HCT116 (cell line): ENCODE measurements at regions not wholly inside any gene's neighbourhood (a gene's known extent, or its start where the extent isn't known, plus 50 kb on each side); places are given as distances from the start of the nearest gene placed in this dataset.

ENCODE experiments used
- ATAC-seq: fragments of 200-7000 bp; cut with Tn5 transposase; 2 replicates; pipeline ENCODE4 v1.9.1; 2020; ENCODE audit warnings: mild to moderate bottlenecking, moderate library complexity
- BruUV-seq: library from RNA; stranded (reverse); fragments of 400-500 nt; replicated peaks from 2 replicates; lab custom pipeline; 2021; lab: Mats Ljungman, UMichigan
- CTCF ChIA-PET: fragments of 300-600 bp; sonication (Branson Sonifier 250); formaldehyde crosslinking; loops from one replicate; lab custom pipeline; 2021; ENCODE audit warnings: antibody characterized with exemption; lab: Charles Lee
- POLR2A ChIA-PET: fragments of 300-600, 350-600 bp; sonication (Branson Sonifier 250); formaldehyde crosslinking; loops from one replicate; lab custom pipeline; 2021; ENCODE audit warnings: antibody characterized with exemption; lab: Charles Lee
- RAD21 ChIA-PET, 2 experiments: fragments of 300-600 bp; sonication (Branson Sonifier 250); formaldehyde crosslinking; loops; one replicate each; lab custom pipeline; 2023; ENCODE audit warnings: low total read pairs in 2 of 2; ENCODE audit not compliant: uncharacterized antibody in 2 of 2, unreplicated experiment in 2 of 2, low non-redundant PET in 1 of 2; lab: Charles Lee
- DNase-seq: peaks from one replicate; pipeline ENCODE4 v3.0.0-alpha.2; 2010; ENCODE audit warnings: low read depth, low spot score
- H2AFZ ChIP-seq: fragments of 200-600 bp; shearing (Covaris generic), sonication (generic); 2 replicates; pipeline ENCODE4 v1.6.1; 2017; ENCODE audit warnings: low read depth, mixed run types, mixed read lengths, antibody characterized with exemption, low read length; ENCODE audit not compliant: poor library complexity, severe bottlenecking
- H3K27ac ChIP-seq: 2 replicates; pipeline ENCODE4 v1.5.1; 2012; ENCODE audit warnings: low read depth, low read length
- H3K27me3 ChIP-seq: fragments of 200-600 bp; sonication (generic); 2 replicates; pipeline ENCODE4 v1.6.1; 2016; ENCODE audit warnings: mixed run types, low read length, mixed read lengths; ENCODE audit not compliant: insufficient read depth
- H3K36me3 ChIP-seq, 2 experiments: fragments of 200-500 bp in 1 of 2; fragments of 200-600 bp in 1 of 2; sonication (Bioruptor generic) in 1 of 2; sonication (generic) in 1 of 2; 2 replicates each; pipeline versions ENCODE4 v1.5.1 to v1.6.1; 2014 to 2016; ENCODE audit warnings: low read length in 2 of 2, inconsistent platforms in 1 of 2, mixed read lengths in 1 of 2, mixed run types in 1 of 2; ENCODE audit not compliant: insufficient read depth in 2 of 2, control insufficient read depth in 1 of 2
- H3K4me1 ChIP-seq, 2 experiments: fragments of 200-600 bp in 1 of 2; sonication (generic) in 1 of 2; 2 replicates each; pipeline versions ENCODE4 v1.5.1 to v1.6.1; 2012 to 2017; ENCODE audit warnings: low read length in 2 of 2, inconsistent platforms in 1 of 2, mild to moderate bottlenecking in 1 of 2, mixed read lengths in 1 of 2, mixed run types in 1 of 2, moderate library complexity in 1 of 2; ENCODE audit not compliant: insufficient read depth in 2 of 2, control insufficient read depth in 1 of 2
- H3K4me2 ChIP-seq: fragments of 200-600 bp; sonication (generic); 2 replicates; pipeline ENCODE4 v1.6.1; 2017; ENCODE audit warnings: mixed run types, low read length, mixed read lengths
- H3K4me3 ChIP-seq, 2 experiments: fragments of 200-600 bp in 1 of 2; sonication (generic) in 1 of 2; replicated peaks in 1 of 2; 2 replicates each; pipeline ENCODE4 v1.5.1; 2011 to 2016; ENCODE audit warnings: low read length in 2 of 2, control low read depth in 1 of 2, low read depth in 1 of 2, mild to moderate bottlenecking in 1 of 2, mixed read lengths in 1 of 2, mixed run types in 1 of 2
- H3K79me2 ChIP-seq: fragments of 200-600 bp; sonication (generic); 2 replicates; pipeline ENCODE4 v1.6.1; 2017; ENCODE audit warnings: mild to moderate bottlenecking, mixed run types, low read length, moderate library complexity, mixed read lengths; ENCODE audit not compliant: insufficient read depth
- H3K9ac ChIP-seq: fragments of 200-600 bp; sonication (generic); 2 replicates; pipeline ENCODE4 v1.6.1; 2016; ENCODE audit warnings: low read length, mixed read lengths
- H3K9me2 ChIP-seq: fragments of 200-600 bp; sonication (generic), shearing (Covaris generic); 2 replicates; pipeline ENCODE4 v1.6.1; 2017; ENCODE audit warnings: mixed run types, mild to moderate bottlenecking, moderate library complexity; ENCODE audit not compliant: insufficient read depth
- H3K9me3 ChIP-seq, 2 experiments: fragments of 200-500 bp in 1 of 2; fragments of 200-600 bp in 1 of 2; sonication (Bioruptor generic) in 1 of 2; sonication (generic) in 1 of 2; 2 replicates each; pipeline ENCODE4 v1.6.1; 2014 to 2017; ENCODE audit warnings: low read length in 2 of 2, mixed read lengths in 2 of 2, inconsistent platforms in 1 of 2, low read depth in 1 of 2, mild to moderate bottlenecking in 1 of 2, mixed run types in 1 of 2, moderate library complexity in 1 of 2; ENCODE audit not compliant: control insufficient read depth in 1 of 2, insufficient read depth in 1 of 2
- H4K20me1 ChIP-seq: fragments of 200-600 bp; sonication (generic), shearing (Covaris generic); 2 replicates; pipeline ENCODE4 v1.6.1; 2017; ENCODE audit warnings: mixed run types, mild to moderate bottlenecking, moderate library complexity; ENCODE audit not compliant: insufficient read depth
- CBX3 ChIP-seq: IDR thresholded peaks from 2 replicates; pipeline ENCODE4 v1.6.1; 2012; ENCODE audit warnings: low read depth
- CEBPB ChIP-seq: IDR thresholded peaks from 2 replicates; pipeline ENCODE4 v1.6.1; 2012; ENCODE audit warnings: low read depth
- CTCF ChIP-seq, 3 experiments: fragments of 200-600 bp in 1 of 3; sonication (generic) in 1 of 3; IDR thresholded peaks in 2 of 3; conservative IDR thresholded peaks in 1 of 3; 2 replicates each; pipeline ENCODE4 v1.5.1; 2012 to 2017; ENCODE audit warnings: low read depth in 2 of 3, low read length in 2 of 3, antibody characterized with exemption in 1 of 3, borderline replicate concordance in 1 of 3, control low read depth in 1 of 3, mild to moderate bottlenecking in 1 of 3, mixed read lengths in 1 of 3, mixed run types in 1 of 3, moderate library complexity in 1 of 3; ENCODE audit not compliant: insufficient read depth in 1 of 3
- ELF1 ChIP-seq: IDR thresholded peaks from 2 replicates; pipeline ENCODE4 v1.6.1; 2012; ENCODE audit warnings: low read depth, borderline replicate concordance
- EZH2 ChIP-seq: fragments of 200-600 bp; sonication (generic); IDR thresholded peaks from 2 replicates; pipeline ENCODE4 v1.6.1; 2017; ENCODE audit warnings: antibody characterized with exemption, mixed run types
- EZH2phosphoT487 ChIP-seq: fragments of 200-600 bp; IDR thresholded peaks from 2 replicates; pipeline ENCODE4 v1.6.1; 2018; ENCODE audit warnings: antibody characterized with exemption, borderline replicate concordance
- FOSL1 ChIP-seq: IDR thresholded peaks from 2 replicates; pipeline ENCODE4 v1.6.1; 2012; ENCODE audit warnings: low read depth
- JUND ChIP-seq: IDR thresholded peaks from 2 replicates; pipeline ENCODE4 v1.6.1; 2012
- POLR2A ChIP-seq: IDR thresholded peaks from 2 replicates; pipeline ENCODE4 v1.7.0; 2011; ENCODE audit warnings: borderline replicate concordance; ENCODE audit not compliant: insufficient read depth, insufficient read length; ENCODE audit errors: extremely low read depth
- RAD21 ChIP-seq: IDR thresholded peaks from 2 replicates; pipeline ENCODE4 v1.6.1; 2012; ENCODE audit warnings: low read depth, mild to moderate bottlenecking
- REST ChIP-seq: IDR thresholded peaks from 2 replicates; pipeline ENCODE4 v1.6.1; 2012; ENCODE audit warnings: low read depth
- SP1 ChIP-seq: IDR thresholded peaks from 2 replicates; pipeline ENCODE4 v1.6.1; 2012; ENCODE audit warnings: low read depth
- SRF ChIP-seq: IDR thresholded peaks from 2 replicates; pipeline ENCODE4 v1.6.1; 2012; ENCODE audit warnings: low read depth
- TCF7L2 ChIP-seq: IDR thresholded peaks from 2 replicates; pipeline ENCODE4 v1.7.0; 2011; ENCODE audit warnings: borderline replicate concordance, inconsistent platforms; ENCODE audit not compliant: insufficient read depth, insufficient read length; ENCODE audit errors: extremely low read depth
- YY1 ChIP-seq: IDR thresholded peaks from 2 replicates; pipeline ENCODE4 v1.6.1; 2011; ENCODE audit warnings: low read length, low read depth, moderate library complexity, mild to moderate bottlenecking; ENCODE audit not compliant: insufficient replicate concordance; ENCODE audit errors: extremely low read depth
- ZFX ChIP-seq: fragments of 450-650 bp; IDR thresholded peaks from 2 replicates; pipeline ENCODE4 v1.6.1; 2017
- ZNF274 ChIP-seq: fragments of 200-500 bp; sonication (Bioruptor generic); IDR thresholded peaks from 2 replicates; pipeline ENCODE4 v1.6.1; 2014; ENCODE audit warnings: mild to moderate bottlenecking, low read depth, low read length, inconsistent platforms
- intact Hi-C: fragments of 100-400 bp; cut with micrococcal nuclease; formaldehyde crosslinking; loops from 2 replicates; pipeline ENCODE4 v1.10.0; 2022

- no peak for TF ChIP-seq JUND
- no peak for TF ChIP-seq POLR2A
- 0 out of 2 replicates have a peak, but pooled peaks have one; percentile 31 for TF ChIP-seq CBX3
- no peak for TF ChIP-seq TCF7L2
- no peak for TF ChIP-seq ZNF274
- no peak for TF ChIP-seq ZFX
- TF ChIP-seq CTCF (IDR thresholded peaks at IDR 0.05 in 2 of 3, conservative IDR thresholded peaks at IDR 0.05 in 1 of 3; ENCODE audit: borderline replicate concordance in 1 of 3, insufficient read depth in 1 of 3, low read depth in 2 of 3, low read length in 2 of 3), result peak; percentile 64 to 81 (median 67)
- no peak for TF ChIP-seq EZH2
- peak; percentile 89 for TF ChIP-seq RAD21
- no peak for TF ChIP-seq ELF1
- TF ChIP-seq CEBPB, result no peak
- no peak for TF ChIP-seq FOSL1
- TF ChIP-seq EZH2phosphoT487, result no peak
Observed at GRCh38 chr7:88546808-88547207, 212.7 kb upstream of the ZNF804B start (continued).

GRCh38 chr7:88545663-88546062, 213.8 kb upstream of the ZNF804B start:
- no peak for DNase-seq
- no peaks in the 10 kb centered on the region for H3K9me2 ChIP-seq
- H3K27me3 ChIP-seq, result no peaks in the 10 kb centered on the region; the same call in 1 of the 2 replicates
- no peaks in the 10 kb centered on the region for H3K4me1 ChIP-seq
- ChIA-PET POLR2A (no interaction called here), RAD21 (no interaction called here), CTCF (interaction anchor here (3.2 to 3.8 kb wide), 2 partner anchors 290 to 302 kb away, joined by 18 to 20 read pairs; no protein-coding TSS in a partner anchor)
- no peaks in the 10 kb centered on the region for H4K20me1 ChIP-seq
- H3K9ac ChIP-seq, result no peak overlapping the region
- intact Hi-C loops, result loop anchor here (2.0 to 10.0 kb wide), 6 partner anchors 243 to 1881 kb away; no protein-coding TSS in a partner anchor
- no peak overlapping the region for H2AFZ ChIP-seq
- no peak for ATAC-seq
- no peaks in the 10 kb centered on the region for H3K9me3 ChIP-seq
- no peak overlapping the region for H3K4me2 ChIP-seq
- H3K27ac ChIP-seq, result no peak overlapping the region
- no peaks in the 10 kb centered on the region for H3K79me2 ChIP-seq
- H3K4me3 ChIP-seq, result no peak overlapping the region
- H3K36me3 ChIP-seq, result no peaks in the 10 kb centered on the region
- no TSS peak for BruUV-seq
- TF ChIP-seq CTCF (IDR thresholded peaks at IDR 0.05 in 2 of 3, conservative IDR thresholded peaks at IDR 0.05 in 1 of 3; ENCODE audit: borderline replicate concordance in 1 of 3, insufficient read depth in 1 of 3, low read depth in 2 of 3, low read length in 2 of 3) (no peak), EZH2 (no peak), ZFX (no peak), POLR2A (no peak), ZNF274 (no peak), JUND (no peak), SRF (no peak), YY1 (no peak), SP1 (no peak), REST (no peak), CEBPB (no peak), CBX3 (no peak)
